ENCODE measurements at regions not wholly inside any gene's neighbourhood (a gene's known extent, or its start where the extent isn't known, plus 50 kb on each side); places are given as distances from the start of the nearest gene placed in this dataset.

- Histone ChIP-seq H3K4me2 (ENCODE audit: insufficient read depth, low read length, poor library complexity, severe bottlenecking) (no peak overlapping the region), H2BK5ac (ENCODE audit: low read length) (no peak overlapping the region), H4K8ac (ENCODE audit: low read depth, low read length) (no peak overlapping the region), H3K4me3 (ENCODE audit: low read length in 2 of 2) (peak overlapping the region in 1 of 2 donors; percentile 5), H2BK120ac (ENCODE audit: low read depth, low read length) (no peak overlapping the region), H3K27me3 (ENCODE audit: control insufficient read depth in 3 of 3, insufficient read depth in 3 of 3, low read depth in 1 of 3, low read length in 3 of 3) (no peaks in the 10 kb centered on the region), H3K9ac (ENCODE audit: low read depth, low read length, poor library complexity) (no peak overlapping the region), H3K23ac (ENCODE audit: low read depth, low read length, poor library complexity) (no peak overlapping the region), H2BK15ac (ENCODE audit: low read length) (no peak overlapping the region), H3K4ac (ENCODE audit: low read length) (no peak overlapping the region), H4K91ac (ENCODE audit: low read depth, low read length, poor library complexity) (no peak overlapping the region), H2BK12ac (ENCODE audit: low read length) (no peak overlapping the region), H3K4me1 (ENCODE audit: control insufficient read depth in 2 of 2, insufficient read depth in 1 of 2, low read depth in 1 of 2, low read length in 2 of 2) (no peaks in the 10 kb centered on the region), H3K27ac (replicated peaks; ENCODE audit: low read length) (no peak overlapping the region), H3K36me3 (replicated peaks in 1 of 2; ENCODE audit: control insufficient read depth in 2 of 2, insufficient read depth in 2 of 2, low read length in 2 of 2) (no peaks in the 10 kb centered on the region), H2AFZ (ENCODE audit: low read length) (no peak overlapping the region), H2AK5ac (ENCODE audit: low read depth, low read length) (no peak overlapping the region), H3K18ac (ENCODE audit: low read length) (no peak overlapping the region), H3K9me3 (replicated peaks in 1 of 2; ENCODE audit: control insufficient read depth in 2 of 2, insufficient read depth in 1 of 2, low read depth in 1 of 2, low read length in 2 of 2) (peaks cover 0 to 6% of the 10 kb centered on the region in 2 donors), H3K14ac (ENCODE audit: low read length) (no peak overlapping the region), H3K79me1 (ENCODE audit: low read depth, low read length) (no peaks in the 10 kb centered on the region)
- no CpG with 5 or more reads among the region's 7 CpGs for WGBS, 2 donors (ENCODE audit: extremely low coverage in 2 of 2, insufficient read length in 2 of 2, insufficient replicate concordance in 1 of 2)
- DNase-seq (ENCODE audit: low spot score), result no peak
Measured at GRCh38 chr11:55172734-55173415, 89.1 kb upstream of the TRIM48 start.

Data from neuronal stem cell (in vitro differentiated cells).